AG10803 (cell line): ENCODE measurements at regions not wholly inside any gene's neighbourhood (a gene's known extent, or its start where the extent isn't known, plus 50 kb on each side); places are given as distances from the start of the nearest gene placed in this dataset.
"Not testable (repeated sequence)": the region's sequence is repeated elsewhere in the genome, so short reads cannot be mapped to it uniquely, and the experiment has no call there.

Experiments
- DNase-seq: peaks from one replicate; pipeline ENCODE4 v3.0.0; 2010; ENCODE audit warnings: low read depth
- H3K4me3 ChIP-seq: 2 replicates; pipeline ENCODE4 v1.5.1; 2011; ENCODE audit warnings: mild to moderate bottlenecking, low read length, control low read depth
- TF ChIP-seq, protein P1 (sequence below): conservative IDR thresholded peaks from 2 replicates; pipeline ENCODE4 v1.5.1; 2011; ENCODE audit warnings: mild to moderate bottlenecking, low read length, control low read depth, inconsistent platforms

DNA sequence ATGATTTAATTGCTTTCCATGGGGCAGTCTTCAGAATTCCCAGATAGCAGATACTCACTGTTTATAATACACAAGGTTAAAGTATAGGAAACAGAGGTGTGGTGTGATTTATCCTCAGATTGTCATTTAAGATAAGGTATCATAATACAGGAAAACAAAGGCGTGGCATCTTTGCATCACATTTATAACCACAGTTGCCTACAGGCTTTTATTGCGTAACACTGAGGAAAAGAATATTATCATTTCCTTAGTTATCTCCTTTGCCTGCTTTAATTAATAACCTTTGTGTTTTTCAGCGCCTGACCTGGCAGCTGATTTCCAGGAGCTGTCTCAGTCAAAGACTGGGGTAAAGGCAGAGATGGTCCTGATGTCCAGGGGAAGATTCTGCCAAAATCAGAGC is 68.8 kb downstream of the SSX7 start:
- TF ChIP-seq, protein P1, sequence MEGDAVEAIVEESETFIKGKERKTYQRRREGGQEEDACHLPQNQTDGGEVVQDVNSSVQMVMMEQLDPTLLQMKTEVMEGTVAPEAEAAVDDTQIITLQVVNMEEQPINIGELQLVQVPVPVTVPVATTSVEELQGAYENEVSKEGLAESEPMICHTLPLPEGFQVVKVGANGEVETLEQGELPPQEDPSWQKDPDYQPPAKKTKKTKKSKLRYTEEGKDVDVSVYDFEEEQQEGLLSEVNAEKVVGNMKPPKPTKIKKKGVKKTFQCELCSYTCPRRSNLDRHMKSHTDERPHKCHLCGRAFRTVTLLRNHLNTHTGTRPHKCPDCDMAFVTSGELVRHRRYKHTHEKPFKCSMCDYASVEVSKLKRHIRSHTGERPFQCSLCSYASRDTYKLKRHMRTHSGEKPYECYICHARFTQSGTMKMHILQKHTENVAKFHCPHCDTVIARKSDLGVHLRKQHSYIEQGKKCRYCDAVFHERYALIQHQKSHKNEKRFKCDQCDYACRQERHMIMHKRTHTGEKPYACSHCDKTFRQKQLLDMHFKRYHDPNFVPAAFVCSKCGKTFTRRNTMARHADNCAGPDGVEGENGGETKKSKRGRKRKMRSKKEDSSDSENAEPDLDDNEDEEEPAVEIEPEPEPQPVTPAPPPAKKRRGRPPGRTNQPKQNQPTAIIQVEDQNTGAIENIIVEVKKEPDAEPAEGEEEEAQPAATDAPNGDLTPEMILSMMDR = no peak
- DNase-seq = no peak

DNA sequence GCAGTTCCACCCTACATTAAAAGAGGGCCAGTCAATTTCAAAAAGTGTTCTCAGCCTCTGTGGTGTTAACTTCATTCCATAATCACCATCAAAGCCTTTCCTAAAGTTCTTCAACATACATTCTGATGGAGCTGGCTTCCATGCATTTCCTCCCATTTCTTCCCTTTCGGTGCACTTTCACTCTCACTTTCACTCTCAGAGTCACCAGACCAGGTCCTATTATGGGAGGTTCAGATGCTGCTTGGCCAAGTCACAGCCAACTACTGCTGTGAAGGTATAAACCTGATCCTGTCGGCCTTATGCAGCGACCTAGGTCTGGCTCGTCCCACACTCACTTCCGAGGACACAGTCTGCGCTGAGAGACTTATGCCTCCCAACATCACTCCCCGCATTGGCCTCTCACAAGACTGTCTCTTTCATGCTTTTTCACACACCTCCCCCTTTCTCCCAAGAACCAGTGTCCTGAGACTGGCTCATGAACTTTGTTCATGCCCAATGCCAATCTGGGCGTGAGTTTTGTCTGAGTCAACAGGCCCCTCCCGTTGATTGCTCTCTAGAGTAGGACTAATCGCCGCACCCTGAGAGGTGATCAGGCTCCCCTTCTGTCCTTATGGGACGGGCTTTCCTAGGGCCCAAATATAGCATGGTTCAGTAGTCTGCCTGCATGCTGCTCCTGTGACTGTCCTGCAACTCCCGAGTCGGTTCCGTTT is 60.8 kb upstream of the XAGE1B start:
- H3K4me3 ChIP-seq = no peak overlapping the region
- TF ChIP-seq, protein P1 = no peak
- DNase-seq = no peak

More for the DNA sequence above, 68.8 kb downstream of the SSX7 start:
- no peak overlapping the region for H3K4me3 ChIP-seq

DNA sequence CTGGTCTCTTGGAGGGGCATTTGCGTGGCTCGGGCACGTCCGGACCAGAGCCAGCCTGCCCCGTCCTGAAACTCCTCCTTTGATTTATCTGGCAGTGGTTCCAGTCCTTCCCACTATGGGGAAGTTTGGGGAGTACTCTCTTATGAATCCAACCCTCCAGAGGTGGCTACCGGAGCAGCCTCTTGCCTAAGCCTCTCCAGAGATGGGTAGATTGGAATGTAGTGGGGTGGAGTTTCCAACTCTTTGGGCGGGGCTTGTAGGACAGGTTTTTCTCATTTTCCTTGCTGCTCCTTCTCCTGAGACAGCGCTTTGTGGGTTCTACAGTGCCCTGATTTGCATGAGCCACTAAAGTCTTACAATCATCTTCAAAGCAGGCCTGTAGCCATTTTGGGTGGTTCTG is 60.1 kb upstream of the XAGE1B start:
- TF ChIP-seq, protein P1 = no peak

DNA sequence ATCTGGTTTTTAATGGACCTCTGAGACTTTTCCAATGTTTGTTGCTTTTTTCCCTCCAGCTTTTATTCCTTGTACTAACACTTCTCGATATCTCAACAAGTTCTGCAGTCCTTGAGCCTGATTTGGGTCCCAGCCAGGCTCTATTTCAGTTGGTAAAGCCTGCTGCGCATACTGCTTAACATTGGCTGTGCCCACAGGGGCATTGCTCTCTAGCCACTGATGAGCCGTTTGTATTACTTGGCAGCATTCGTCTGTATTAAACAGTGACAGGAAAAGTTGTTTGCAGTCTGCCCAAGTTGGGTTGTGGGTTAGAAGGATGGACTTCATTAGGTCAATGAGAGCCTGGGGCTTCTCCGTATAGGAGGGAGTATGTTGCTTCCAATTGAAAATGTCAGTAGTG is 59.6 kb upstream of the XAGE1B start:
- no peak overlapping the region for H3K4me3 ChIP-seq
- DNase-seq = no peak
- TF ChIP-seq, protein P1 = no peak

More for the DNA sequence above, 60.1 kb upstream of the XAGE1B start:
- no peak for DNase-seq
- no peak overlapping the region for H3K4me3 ChIP-seq

DNA sequence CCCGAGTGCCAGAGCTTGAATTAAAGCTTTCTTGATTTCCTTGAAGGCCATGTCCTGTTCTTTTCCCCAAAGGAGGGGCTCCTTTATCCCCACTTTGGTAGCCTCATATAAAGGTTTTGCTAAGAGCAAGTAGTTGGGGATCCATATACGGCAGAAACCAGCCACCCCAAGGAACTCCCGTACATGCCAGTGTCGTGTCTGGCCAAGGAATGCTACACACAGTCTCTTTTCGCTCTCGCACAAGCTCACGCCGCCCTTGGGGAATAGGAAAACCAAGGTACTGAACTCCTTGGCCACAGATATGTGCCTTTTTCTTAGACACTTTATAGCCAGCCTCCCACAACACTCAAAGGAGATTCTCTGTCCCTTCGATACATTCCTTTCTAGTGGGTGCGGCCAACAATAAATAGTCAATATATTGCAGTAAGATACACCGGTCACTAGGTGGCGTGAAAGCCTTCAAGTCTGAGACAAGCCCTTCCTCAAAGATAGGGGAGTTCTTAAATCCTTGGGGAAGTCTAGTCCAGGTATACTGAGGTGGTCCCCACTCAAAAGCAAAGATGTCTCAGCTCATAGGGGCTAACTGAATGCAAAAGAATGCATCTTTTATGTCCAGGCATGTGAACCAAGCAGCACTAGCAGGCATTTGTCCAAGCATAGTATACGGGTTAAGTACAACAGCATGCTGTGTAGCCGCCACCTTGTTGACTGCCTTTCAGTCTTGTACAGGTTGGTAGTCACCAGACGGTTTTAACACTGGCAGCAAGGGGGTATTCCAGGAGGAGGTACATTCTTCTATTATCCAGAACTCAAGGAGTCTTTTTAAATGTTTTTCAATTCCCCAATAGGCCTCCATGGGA is 57.8 kb upstream of the XAGE1B start:
- H3K4me3 ChIP-seq = peak overlapping the region; percentile 24
- TF ChIP-seq, protein P1 = peak; percentile 65
- peak; percentile 67 for DNase-seq

DNA sequence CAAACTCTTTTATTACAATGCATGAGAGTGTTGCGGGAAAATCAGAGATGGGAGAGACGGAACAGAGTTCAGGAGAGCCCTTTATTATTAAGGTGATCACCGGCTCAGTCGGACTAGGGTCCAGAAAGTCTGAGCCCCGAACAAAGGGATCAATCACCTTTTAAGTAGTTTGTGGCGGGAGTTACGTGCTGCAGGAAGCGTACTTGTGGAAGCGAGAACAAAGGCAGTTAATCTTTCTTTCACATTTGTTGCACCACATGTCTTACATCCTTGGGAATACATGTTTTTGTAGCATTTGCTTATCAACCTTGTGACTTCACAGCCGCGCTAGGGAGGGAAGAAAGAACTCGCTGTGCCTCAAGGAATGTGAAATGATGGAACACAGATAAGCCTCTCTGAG is 51.3 kb upstream of the XAGE1B start:
- DNase-seq, H3K4me3 ChIP-seq: not testable (repeated sequence)
